MM.1S (cell line): ENCODE measurements at regions not wholly inside any gene's neighbourhood (a gene's known extent, or its start where the extent isn't known, plus 50 kb on each side); places are given as distances from the start of the nearest gene placed in this dataset.
"Not testable (repeated sequence)": the region's sequence is repeated elsewhere in the genome, so short reads cannot be mapped to it uniquely, and the experiment has no call there.

ENCODE experiments used
- DNase-seq: peaks from one replicate; pipeline ENCODE4 v3.0.0-alpha.2; 2015
- H2AFZ ChIP-seq: fragments of 300-600 bp; sonication (generic); 2 replicates; pipeline ENCODE4 v1.6.0; 2016; ENCODE audit warnings: antibody characterized with exemption, low read length
- H3F3A ChIP-seq: fragments of 300-600 bp; sonication (generic); 2 replicates; pipeline ENCODE4 v1.6.1; 2016; ENCODE audit warnings: mild to moderate bottlenecking, antibody characterized with exemption, low read length, moderate library complexity, mixed read lengths; ENCODE audit not compliant: insufficient read depth
- H3K27ac ChIP-seq: fragments of 300-600 bp; sonication (generic); 2 replicates; pipeline ENCODE4 v1.5.1; 2016; ENCODE audit warnings: mild to moderate bottlenecking, low read length
- H3K27me3 ChIP-seq: fragments of 300-600 bp; sonication (generic); replicated peaks from 2 replicates; pipeline ENCODE4 v1.6.0; 2016; ENCODE audit warnings: low read length; ENCODE audit not compliant: insufficient read depth
- H3K36me3 ChIP-seq: fragments of 300-600 bp; sonication (generic); replicated peaks from 2 replicates; pipeline ENCODE4 v1.6.1; 2016; ENCODE audit warnings: mild to moderate bottlenecking, low read length, mixed read lengths; ENCODE audit not compliant: insufficient read depth
- H3K4me1 ChIP-seq: fragments of 300-600 bp; sonication (generic); 2 replicates; pipeline ENCODE4 v1.6.1; 2016; ENCODE audit warnings: low read length, mixed read lengths
- H3K4me2 ChIP-seq: fragments of 300-600 bp; sonication (generic); 2 replicates; pipeline ENCODE4 v1.6.0; 2016; ENCODE audit warnings: low read depth, low read length
- H3K4me3 ChIP-seq: fragments of 300-600 bp; sonication (generic); 2 replicates; pipeline ENCODE4 v1.5.1; 2016; ENCODE audit warnings: low read length, mixed read lengths
- H3K79me2 ChIP-seq: fragments of 300-600 bp; sonication (generic); 2 replicates; pipeline ENCODE4 v1.6.1; 2016; ENCODE audit warnings: mixed run types, low read length, mixed read lengths
- H3K9ac ChIP-seq: fragments of 300-600 bp; sonication (generic); 2 replicates; pipeline ENCODE4 v1.6.1; 2016; ENCODE audit warnings: low read length, mixed read lengths
- H3K9me2 ChIP-seq: fragments of 300-600 bp; sonication (generic); replicated peaks from 2 replicates; pipeline ENCODE4 v1.6.1; 2016; ENCODE audit warnings: mild to moderate bottlenecking, low read length, mixed read lengths; ENCODE audit not compliant: insufficient read depth
- H3K9me3 ChIP-seq: fragments of 300-600 bp; sonication (generic); replicated peaks from 2 replicates; pipeline ENCODE4 v1.6.1; 2016; ENCODE audit warnings: mild to moderate bottlenecking, low read length, mixed read lengths; ENCODE audit not compliant: insufficient read depth
- H4K20me1 ChIP-seq: fragments of 300-600 bp; sonication (generic); 2 replicates; pipeline ENCODE4 v1.6.1; 2016; ENCODE audit warnings: mild to moderate bottlenecking, low read length, moderate library complexity, mixed read lengths; ENCODE audit not compliant: insufficient read depth
- CTCF ChIP-seq: fragments of 300-600 bp; sonication (generic); IDR thresholded peaks from 2 replicates; pipeline ENCODE4 v1.5.1; 2016; ENCODE audit warnings: antibody characterized with exemption, low read length, mixed read lengths
- EZH2 ChIP-seq: fragments of 300-600 bp; sonication (generic); optimal IDR thresholded peaks from 2 replicates; pipeline ENCODE3; 2017; ENCODE audit warnings: low read depth, mild to moderate bottlenecking, antibody characterized with exemption, low read length, mixed read lengths
- EZH2phosphoT487 ChIP-seq: fragments of 300-600 bp; sonication (generic); IDR thresholded peaks from 2 replicates; pipeline ENCODE4 v1.6.1; 2018; ENCODE audit warnings: antibody characterized with exemption, low read length

DNA sequence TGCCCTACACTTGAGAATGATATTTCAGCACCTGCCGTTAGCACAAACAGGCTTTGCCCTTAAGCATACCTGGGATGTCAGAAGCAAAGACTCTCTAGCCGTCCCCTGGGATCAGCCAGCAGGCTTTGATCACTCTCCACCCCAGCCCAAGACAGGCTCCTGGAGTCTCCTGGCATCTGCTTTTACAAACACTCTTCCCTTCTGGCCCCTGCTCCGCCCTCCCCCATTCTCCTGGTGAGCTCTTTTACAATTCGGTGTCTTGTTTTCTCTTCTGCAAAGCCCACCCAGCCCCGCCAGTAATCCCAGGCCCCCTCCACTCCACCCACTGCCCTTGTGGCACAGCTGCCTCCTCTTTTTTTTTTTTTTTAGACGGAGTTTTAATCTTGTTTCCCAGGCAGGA is 50.4 kb downstream of the KATNIP start:
- Histone ChIP-seq H3K27ac (no peak overlapping the region), H4K20me1 (no peaks in the 10 kb centered on the region), H3K79me2 (no peaks in the 10 kb centered on the region), H3K27me3 (no peaks in the 10 kb centered on the region), H3K36me3 (no peaks in the 10 kb centered on the region), H3K9me3 (no peaks in the 10 kb centered on the region), H3K4me3 (no peak overlapping the region), H3K4me2 (no peak overlapping the region), H3K9ac (no peak overlapping the region), H3K4me1 (no peaks in the 10 kb centered on the region), H3F3A (no peaks in the 10 kb centered on the region), H3K9me2 (no peaks in the 10 kb centered on the region), H2AFZ (no peak overlapping the region)
- no peak for DNase-seq
- TF ChIP-seq EZH2, result no peak
- TF ChIP-seq EZH2phosphoT487, result no peak
- TF ChIP-seq CTCF, result no peak

DNA sequence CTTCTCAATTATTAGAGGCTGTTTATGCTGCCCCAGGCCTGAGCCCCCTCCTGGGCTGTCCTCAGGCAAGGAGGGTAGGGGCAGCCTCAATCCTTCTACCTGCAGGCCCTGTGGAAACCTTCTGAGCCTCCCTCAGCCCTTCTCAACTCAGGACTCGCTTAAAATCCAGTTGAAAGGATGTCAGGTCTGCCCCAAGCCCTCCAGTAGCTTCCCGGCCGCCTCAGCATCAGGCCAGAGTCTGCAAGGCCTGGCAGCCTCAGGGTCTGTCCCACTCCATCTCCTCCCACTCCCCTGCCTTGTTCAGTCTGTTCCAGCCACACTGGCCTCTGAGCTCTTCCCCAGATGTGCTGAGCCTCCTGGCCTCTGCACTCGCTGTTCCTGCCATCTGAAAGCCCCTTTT is 52.2 kb downstream of the KATNIP start:
- Histone ChIP-seq H3K4me3 (no peak overlapping the region), H3F3A (no peaks in the 10 kb centered on the region), H3K9me2 (no peaks in the 10 kb centered on the region), H2AFZ (no peak overlapping the region), H3K4me2 (no peak overlapping the region), H4K20me1 (no peaks in the 10 kb centered on the region), H3K79me2 (no peaks in the 10 kb centered on the region), H3K27ac (no peak overlapping the region), H3K27me3 (no peaks in the 10 kb centered on the region), H3K9ac (no peak overlapping the region), H3K9me3 (no peaks in the 10 kb centered on the region), H3K36me3 (no peaks in the 10 kb centered on the region), H3K4me1 (no peaks in the 10 kb centered on the region)
- TF ChIP-seq EZH2phosphoT487, result no peak
- TF ChIP-seq CTCF, result no peak
- no peak for TF ChIP-seq EZH2
- DNase-seq, result no peak

- DNase-seq, result peak; percentile 21
- peak; percentile 64 for TF ChIP-seq CTCF
- not testable (repeated sequence) for H3K4me3 ChIP-seq
Measured at GRCh38 chr16:27605500-27606106, 55.7 kb downstream of the KATNIP start.

More at GRCh38 chr16:27605500-27606106, 55.7 kb downstream of the KATNIP start:
- not testable (repeated sequence) for H4K20me1 ChIP-seq, H3K9me3 ChIP-seq, H3K27ac ChIP-seq, H3K9me2 ChIP-seq, H3K4me2 ChIP-seq, H3K4me1 ChIP-seq, H2AFZ ChIP-seq, H3K27me3 ChIP-seq, H3K79me2 ChIP-seq, H3F3A ChIP-seq, H3K36me3 ChIP-seq, H3K9ac ChIP-seq
